OCI-LY7 (cell line): ENCODE measurements at regions not wholly inside any gene's neighbourhood (a gene's known extent, or its start where the extent isn't known, plus 50 kb on each side); places are given as distances from the start of the nearest gene placed in this dataset.

Source experiments
- BruUV-seq: library from RNA; stranded (reverse); fragments of 400-500 nt; replicated peaks from 2 replicates; lab custom pipeline; 2021; lab: Mats Ljungman, UMichigan
- CTCF ChIA-PET: fragments of 300-600 bp; sonication (Branson Sonifier 250); formaldehyde crosslinking; loops from one replicate; lab custom pipeline; 2022; ENCODE audit warnings: antibody characterized with exemption; ENCODE audit not compliant: unreplicated experiment; lab: Charles Lee
- POLR2A ChIA-PET: fragments of 300-600 bp; sonication (Branson Sonifier 250); formaldehyde crosslinking; loops from one replicate; lab custom pipeline; 2022; ENCODE audit warnings: antibody characterized with exemption; lab: Charles Lee
- DNase-seq: peaks from one replicate; pipeline ENCODE4 v3.0.0-alpha.2; 2015; ENCODE audit warnings: low spot score
- H2AFZ ChIP-seq: fragments of 200-600 bp; sonication (generic), shearing (Covaris generic); 2 replicates; pipeline ENCODE4 v1.6.1; 2014; ENCODE audit warnings: mild to moderate bottlenecking, antibody characterized with exemption, low read length, moderate library complexity
- H3K27ac ChIP-seq: fragments of 200-600 bp; sonication (generic); 2 replicates; pipeline ENCODE4 v1.5.1; 2014; ENCODE audit warnings: mixed run types, low read depth, mild to moderate bottlenecking, moderate library complexity, low read length, inconsistent platforms; ENCODE audit not compliant: poor library complexity, severe bottlenecking
- H3K36me3 ChIP-seq: fragments of 200-600 bp; sonication (generic); 2 replicates; pipeline ENCODE4 v1.6.1; 2014; ENCODE audit warnings: mild to moderate bottlenecking, antibody characterized with exemption, low read length, moderate library complexity, mixed read lengths; ENCODE audit not compliant: insufficient read depth
- H3K4me1 ChIP-seq: fragments of 200-600 bp; sonication (generic); 2 replicates; pipeline ENCODE4 v1.5.1; 2014; ENCODE audit warnings: mild to moderate bottlenecking, low read length; ENCODE audit not compliant: insufficient read depth, poor library complexity, severe bottlenecking
- H3K4me2 ChIP-seq: fragments of 200-600 bp; sonication (generic); 2 replicates; pipeline ENCODE4 v1.6.1; 2014; ENCODE audit warnings: mild to moderate bottlenecking, low read length
- H3K4me3 ChIP-seq: fragments of 200-600 bp; sonication (generic); 2 replicates; pipeline ENCODE4 v1.5.1; 2014; ENCODE audit warnings: mild to moderate bottlenecking, low read depth, low read length; ENCODE audit not compliant: poor library complexity, severe bottlenecking
- H3K79me2 ChIP-seq: fragments of 200-600 bp; sonication (generic); 2 replicates; pipeline ENCODE4 v1.6.1; 2016; ENCODE audit warnings: low read depth, mild to moderate bottlenecking, low read length, moderate library complexity, mixed read lengths; ENCODE audit not compliant: insufficient read depth
- H3K9me2 ChIP-seq: fragments of 200-600 bp; sonication (generic); 2 replicates; pipeline ENCODE4 v1.6.1; 2016; ENCODE audit warnings: mild to moderate bottlenecking, low read length, mixed read lengths; ENCODE audit not compliant: insufficient read depth
- H3K9me3 ChIP-seq: fragments of 200-600 bp; sonication (generic); 2 replicates; pipeline ENCODE4 v1.6.1; 2014; ENCODE audit warnings: mild to moderate bottlenecking, mixed run types, low read length, mixed read lengths
- H4K20me1 ChIP-seq: fragments of 200-600 bp; sonication (generic); 2 replicates; pipeline ENCODE4 v1.6.1; 2014; ENCODE audit warnings: mild to moderate bottlenecking, antibody characterized with exemption, low read length, moderate library complexity, mixed read lengths; ENCODE audit not compliant: insufficient read depth
- CTCF ChIP-seq: fragments of 200-600 bp; sonication (generic); conservative IDR thresholded peaks from 2 replicates; pipeline ENCODE4 v1.5.1; 2014; ENCODE audit warnings: mild to moderate bottlenecking, antibody characterized with exemption, low read length, moderate library complexity, mixed read lengths
- EZH2phosphoT487 ChIP-seq: fragments of 200-600 bp; sonication (generic); IDR thresholded peaks from 2 replicates; pipeline ENCODE4 v1.6.1; 2018; ENCODE audit warnings: low read depth, borderline replicate concordance, mild to moderate bottlenecking, mixed run types, antibody characterized with exemption, low read length, moderate library complexity, mixed read lengths
- intact Hi-C: fragments of 100-400 bp; cut with micrococcal nuclease; formaldehyde crosslinking; loops from one replicate; pipeline ENCODE4 v1.10.0; 2022; ENCODE audit not compliant: unreplicated experiment

GRCh38 chr2:146844226-146844990 lies 1000.4 kb upstream of the ACVR2A start:
- no peak for DNase-seq
- H3K36me3 ChIP-seq: no peaks in the 10 kb centered on the region
- no peak overlapping the region for H2AFZ ChIP-seq
- H3K79me2 ChIP-seq: no peaks in the 10 kb centered on the region
- H3K4me1 ChIP-seq: no peaks in the 10 kb centered on the region
- TF ChIP-seq CTCF: no peak
- TF ChIP-seq EZH2phosphoT487: no peak
- H3K9me3 ChIP-seq: no peaks in the 10 kb centered on the region
- ChIA-PET POLR2A (interaction anchor here (0.6 to 0.9 kb wide), 2 partner anchors 8 to 322 kb away, joined by 3 read pairs; no protein-coding TSS in a partner anchor), CTCF (no interaction called here)
- H3K4me3 ChIP-seq: no peak overlapping the region
- no peak overlapping the region for H3K27ac ChIP-seq
- no peaks in the 10 kb centered on the region for H3K9me2 ChIP-seq
- intact Hi-C loops: no loop called here
- no TSS peak for BruUV-seq
- H4K20me1 ChIP-seq: no peaks in the 10 kb centered on the region
- no peak overlapping the region for H3K4me2 ChIP-seq

GRCh38 chr2:146837857-146838256 lies 1007.0 kb upstream of the ACVR2A start:
- no peak for DNase-seq
- no TSS peak for BruUV-seq
- no peaks in the 10 kb centered on the region for H3K79me2 ChIP-seq

More at GRCh38 chr2:146837857-146838256, 1007.0 kb upstream of the ACVR2A start:
- Histone ChIP-seq H3K9me2 (no peaks in the 10 kb centered on the region), H3K9me3 (no peaks in the 10 kb centered on the region), H2AFZ (no peak overlapping the region), H3K4me3 (no peak overlapping the region), H3K27ac (no peak overlapping the region), H4K20me1 (no peaks in the 10 kb centered on the region), H3K4me2 (no peak overlapping the region), H3K4me1 (no peaks in the 10 kb centered on the region), H3K36me3 (no peaks in the 10 kb centered on the region)
- TF ChIP-seq CTCF (no peak), EZH2phosphoT487 (no peak)
- ChIA-PET CTCF (no interaction called here), POLR2A (no interaction called here)
- intact Hi-C loops: no loop called here
